ENCODE measurements at regions not wholly inside any gene's neighbourhood (a gene's known extent, or its start where the extent isn't known, plus 50 kb on each side); places are given as distances from the start of the nearest gene placed in this dataset.

DNA sequence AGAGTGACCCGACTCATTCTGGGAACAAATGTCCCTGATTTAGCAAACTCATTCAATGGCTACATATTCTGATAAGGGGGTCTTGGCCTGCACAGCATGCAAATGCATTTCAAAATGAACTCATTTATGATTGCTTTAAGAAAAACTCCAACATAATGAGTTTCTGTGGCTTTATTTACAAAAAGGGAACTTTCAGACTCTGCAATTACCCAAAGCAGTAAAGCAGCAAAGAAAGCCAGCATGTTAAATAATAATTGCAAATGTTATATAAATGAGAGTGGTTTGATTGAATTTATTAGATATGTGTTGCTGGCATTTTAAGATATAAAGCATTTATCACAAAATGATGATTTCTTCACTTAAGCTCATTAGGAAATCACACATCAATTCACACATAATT, 295.7 kb downstream of the FBXW7 start:
- TF ChIP-seq POLR2A (IDR thresholded peaks at IDR 0.05; ENCODE audit: borderline replicate concordance, extremely low read depth, insufficient read depth, insufficient read length) (no peak), CEBPB (IDR thresholded peaks at IDR 0.05; ENCODE audit: low read depth) (no peak), EZH2 (IDR thresholded peaks at IDR 0.05) (no peak), ZNF274 (IDR thresholded peaks at IDR 0.05; ENCODE audit: low read depth, low read length) (no peak), POLR2AphosphoS5 (IDR thresholded peaks at IDR 0.05; ENCODE audit: low read depth, low read length) (no peak)
- TF ChIP-seq, protein P1, sequence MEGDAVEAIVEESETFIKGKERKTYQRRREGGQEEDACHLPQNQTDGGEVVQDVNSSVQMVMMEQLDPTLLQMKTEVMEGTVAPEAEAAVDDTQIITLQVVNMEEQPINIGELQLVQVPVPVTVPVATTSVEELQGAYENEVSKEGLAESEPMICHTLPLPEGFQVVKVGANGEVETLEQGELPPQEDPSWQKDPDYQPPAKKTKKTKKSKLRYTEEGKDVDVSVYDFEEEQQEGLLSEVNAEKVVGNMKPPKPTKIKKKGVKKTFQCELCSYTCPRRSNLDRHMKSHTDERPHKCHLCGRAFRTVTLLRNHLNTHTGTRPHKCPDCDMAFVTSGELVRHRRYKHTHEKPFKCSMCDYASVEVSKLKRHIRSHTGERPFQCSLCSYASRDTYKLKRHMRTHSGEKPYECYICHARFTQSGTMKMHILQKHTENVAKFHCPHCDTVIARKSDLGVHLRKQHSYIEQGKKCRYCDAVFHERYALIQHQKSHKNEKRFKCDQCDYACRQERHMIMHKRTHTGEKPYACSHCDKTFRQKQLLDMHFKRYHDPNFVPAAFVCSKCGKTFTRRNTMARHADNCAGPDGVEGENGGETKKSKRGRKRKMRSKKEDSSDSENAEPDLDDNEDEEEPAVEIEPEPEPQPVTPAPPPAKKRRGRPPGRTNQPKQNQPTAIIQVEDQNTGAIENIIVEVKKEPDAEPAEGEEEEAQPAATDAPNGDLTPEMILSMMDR (IDR thresholded peaks at IDR 0.05 in 2 of 3, conservative IDR thresholded peaks at IDR 0.05 in 1 of 3; ENCODE audit: borderline replicate concordance in 1 of 3, insufficient read depth in 1 of 3, low read depth in 2 of 3, low read length in 2 of 3) = no peak
